GM12878 (cell line): ENCODE measurements at regions not wholly inside any gene's neighbourhood (a gene's known extent, or its start where the extent isn't known, plus 50 kb on each side); places are given as distances from the start of the nearest gene placed in this dataset.

ENCODE experiments used
- ETV6 ChIP-seq, 2 experiments: fragments of 450-650 bp in 1 of 2; IDR thresholded peaks in 1 of 2; conservative IDR thresholded peaks in 1 of 2; 2 replicates each; pipeline ENCODE4 v1.6.1; 2014; ENCODE audit warnings: antibody characterized with exemption in 1 of 2, borderline replicate concordance in 1 of 2, low read depth in 1 of 2, mild to moderate bottlenecking in 1 of 2, moderate library complexity in 1 of 2
- POLR2AphosphoS5 ChIP-seq: IDR thresholded peaks from 2 replicates; pipeline ENCODE4 v1.6.1; 2011; ENCODE audit warnings: mild to moderate bottlenecking, low read length, inconsistent platforms
- RBBP5 ChIP-seq: fragments of 200-600 bp; sonication (generic); conservative IDR thresholded peaks from 2 replicates; pipeline ENCODE4 v1.6.1; 2016
- REST ChIP-seq: IDR thresholded peaks from 2 replicates; pipeline ENCODE4 v1.6.1; 2012; ENCODE audit warnings: mild to moderate bottlenecking, low read depth, low read length
- SIN3A ChIP-seq: IDR thresholded peaks from 2 replicates; pipeline ENCODE4 v1.6.1; 2012; ENCODE audit warnings: low read depth, low read length, improper control_type of control experiment
- USF2 ChIP-seq: IDR thresholded peaks from 2 replicates; pipeline ENCODE4 v1.6.1; 2011; ENCODE audit warnings: low read depth, low read length, improper control_type of control experiment, borderline replicate concordance
- YY1 ChIP-seq: IDR thresholded peaks from 2 replicates; pipeline ENCODE4 v1.6.1; 2011; ENCODE audit warnings: low read depth, mild to moderate bottlenecking, low read length
- ZBTB40 ChIP-seq: fragments of 450-650 bp; IDR thresholded peaks from 2 replicates; pipeline ENCODE4 v1.6.1; 2016; ENCODE audit warnings: mild to moderate bottlenecking, moderate library complexity, borderline replicate concordance
- ZNF274 ChIP-seq: IDR thresholded peaks from one replicate; pipeline ENCODE4 v1.8.0; 2011; ENCODE audit not compliant: insufficient read length, insufficient read depth

GRCh38 chr11:116618461-116618860 lies 154.3 kb downstream of the BUD13 start:
- TF ChIP-seq ETV6 (conservative IDR thresholded peaks at IDR 0.05 in 1 of 2, IDR thresholded peaks at IDR 0.05 in 1 of 2; ENCODE audit: borderline replicate concordance in 1 of 2, low read depth in 1 of 2) (no peak), POLR2AphosphoS5 (no peak), ZBTB40 (no peak), SIN3A (no peak), REST (no peak), YY1 (no peak), ZNF274 (no peak), USF2 (no peak), RBBP5 (no peak)
